HG02852 (cell line): ENCODE measurements at regions not wholly inside any gene's neighbourhood (a gene's known extent, or its start where the extent isn't known, plus 50 kb on each side); places are given as distances from the start of the nearest gene placed in this dataset.
"Not testable (repeated sequence)": the region's sequence is repeated elsewhere in the genome, so short reads cannot be mapped to it uniquely, and the experiment has no call there.

Experiments
- ATAC-seq: cut with Tn5 transposase; IDR thresholded peaks from one replicate; pipeline ENCODE4 v1.9.1; 2021; ENCODE audit warnings: mild to moderate bottlenecking, moderate library complexity; ENCODE audit not compliant: unreplicated experiment

DNA sequence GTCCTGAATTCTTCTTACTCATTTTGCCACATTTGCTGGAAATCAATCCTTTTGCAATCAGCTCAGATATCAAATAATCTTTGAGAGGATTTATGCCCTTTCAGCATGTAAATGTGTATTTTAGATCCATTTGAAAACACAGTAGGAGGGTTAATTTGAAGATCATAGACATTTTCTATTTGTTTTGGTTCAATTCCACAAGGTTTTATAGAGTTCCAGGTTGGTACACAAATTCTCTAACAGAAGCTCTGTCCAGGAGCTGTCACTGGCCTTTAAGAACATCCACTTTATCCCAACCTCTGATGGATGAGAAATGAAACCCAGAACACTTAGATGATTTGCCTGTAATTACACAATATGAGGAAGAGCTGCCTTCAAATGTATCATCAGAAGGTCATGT lies 157.3 kb upstream of the CHAC2 start:
- no peak for ATAC-seq

DNA sequence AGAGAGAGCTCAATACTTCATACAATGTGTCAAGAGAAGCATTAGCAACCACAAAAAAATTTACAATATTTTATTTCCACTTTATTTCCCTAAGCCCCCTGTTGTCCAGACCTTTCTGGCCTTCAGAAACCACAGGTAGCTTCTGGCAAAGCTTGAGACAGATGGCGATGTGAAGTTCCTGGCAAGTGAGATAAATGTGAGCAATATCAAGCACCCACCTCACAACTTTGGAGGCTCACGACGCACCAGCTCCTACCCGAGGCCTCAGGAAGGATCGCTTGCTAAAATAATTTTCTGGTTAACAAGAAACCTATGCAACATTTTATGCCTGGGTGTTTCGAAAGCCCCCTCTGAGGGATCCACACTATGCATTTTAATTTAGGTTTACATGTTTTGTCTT lies 158.1 kb upstream of the CHAC2 start:
- ATAC-seq, result no peak

DNA sequence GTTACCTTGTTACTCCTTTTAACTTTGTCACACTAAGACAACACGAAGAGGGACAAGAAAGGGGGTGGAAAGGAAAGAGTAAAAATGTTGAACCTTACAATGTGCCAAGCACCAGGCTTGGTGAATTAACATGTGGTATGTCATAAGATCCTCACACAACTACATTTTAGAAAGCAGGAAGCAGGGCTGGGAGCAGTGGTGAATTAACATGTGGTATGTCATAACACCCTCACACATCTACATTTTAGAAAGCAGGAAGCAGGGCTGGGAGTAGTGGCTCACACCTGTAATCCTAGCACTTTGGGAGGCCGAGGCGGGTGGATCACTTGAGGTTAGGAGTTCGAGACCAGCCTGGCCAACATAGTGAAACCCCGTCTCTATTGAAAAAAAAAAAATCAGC lies 159.3 kb upstream of the CHAC2 start:
- no peak for ATAC-seq

DNA sequence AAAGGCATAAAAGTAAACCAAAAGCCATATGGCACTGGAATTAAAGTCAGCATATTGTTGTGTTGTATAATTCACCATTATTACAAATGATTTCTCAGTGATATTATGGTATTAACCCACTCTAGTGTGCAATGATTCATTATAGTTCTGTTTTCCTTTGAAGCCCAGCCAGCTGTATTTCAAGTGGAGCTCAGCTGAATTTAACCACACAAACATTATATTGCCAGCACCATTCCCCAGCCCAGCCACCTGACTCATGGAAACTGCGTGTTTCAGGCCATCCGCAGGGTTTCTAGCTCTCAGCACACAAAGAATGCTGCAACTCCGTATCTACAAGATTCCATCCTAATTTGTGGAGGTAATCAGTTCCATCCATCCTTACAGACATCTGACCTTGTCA lies 166.8 kb upstream of the CHAC2 start:
- ATAC-seq, result no peak

GRCh38 chr2:53586733-53587612 lies 180.6 kb upstream of the CHAC2 start:
- not testable (repeated sequence) for ATAC-seq

GRCh38 chr2:53584986-53585385 lies 182.6 kb upstream of the CHAC2 start:
- no peak for ATAC-seq

GRCh38 chr2:53583583-53583982 lies 184.0 kb upstream of the CHAC2 start:
- ATAC-seq, result no peak

DNA sequence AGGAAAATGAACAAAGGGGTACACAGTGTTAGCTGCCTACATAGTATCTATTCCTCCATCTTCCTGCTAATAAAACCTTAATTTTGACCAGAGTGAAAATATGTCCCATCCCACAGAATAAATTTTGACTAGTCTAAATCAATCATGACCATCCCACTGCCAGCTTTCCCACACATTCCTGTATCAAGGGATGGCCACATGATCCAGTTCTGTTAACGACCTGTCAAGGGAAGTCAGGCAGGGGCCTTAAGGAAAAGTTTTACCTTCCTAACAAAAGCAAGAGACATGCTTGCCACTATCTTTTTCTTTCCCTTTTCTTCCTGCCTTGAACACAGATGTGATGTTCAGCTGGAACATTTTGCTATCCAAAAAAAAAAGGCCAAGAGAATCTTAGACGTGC lies 185.0 kb upstream of the CHAC2 start:
- no peak for ATAC-seq

GRCh38 chr2:53576166-53576565 lies 191.4 kb upstream of the CHAC2 start:
- no peak for ATAC-seq

- ATAC-seq, result no peak
Observed at GRCh38 chr2:53575721-53576124, 191.9 kb upstream of the CHAC2 start.

GRCh38 chr2:53572696-53573095 lies 194.9 kb upstream of the CHAC2 start:
- no peak for ATAC-seq

DNA sequence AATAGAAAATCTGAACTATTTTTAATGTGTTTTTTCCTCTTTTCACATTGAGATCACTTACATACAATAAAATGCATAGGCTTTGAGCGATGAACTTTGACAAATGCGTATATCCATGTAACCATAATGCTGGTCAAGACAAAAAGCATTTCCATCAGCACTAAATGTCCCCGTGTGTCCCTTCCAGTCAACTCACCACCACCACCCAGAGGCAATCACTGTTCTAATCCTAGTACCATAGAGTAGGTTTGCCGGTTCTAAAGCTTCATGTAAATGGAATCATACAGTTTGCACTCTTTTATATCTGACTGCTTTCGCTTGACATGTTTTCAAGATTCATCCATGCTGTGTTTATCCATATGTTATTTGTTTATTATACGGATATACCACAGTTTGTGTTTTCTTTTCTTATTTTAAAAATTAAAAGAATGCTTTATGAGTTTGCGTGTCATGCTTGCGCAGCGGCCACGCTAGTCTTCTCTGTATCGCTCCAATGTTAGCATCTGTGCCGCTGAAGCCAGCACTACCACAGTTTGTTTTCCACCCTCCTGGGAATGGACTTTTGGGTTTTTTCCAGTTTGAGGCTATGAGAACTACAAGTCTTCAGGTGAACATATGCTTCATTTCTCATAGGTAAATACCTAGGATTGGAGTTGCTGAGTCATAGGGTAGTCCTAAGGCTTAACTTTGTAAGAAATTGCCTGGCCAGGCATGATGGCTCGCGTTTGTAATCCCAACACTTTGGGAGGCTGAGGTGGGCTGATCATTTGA lies 197.5 kb upstream of the CHAC2 start:
- ATAC-seq, result no peak

GRCh38 chr2:53568469-53568868 lies 199.1 kb upstream of the CHAC2 start:
- no peak for ATAC-seq

DNA sequence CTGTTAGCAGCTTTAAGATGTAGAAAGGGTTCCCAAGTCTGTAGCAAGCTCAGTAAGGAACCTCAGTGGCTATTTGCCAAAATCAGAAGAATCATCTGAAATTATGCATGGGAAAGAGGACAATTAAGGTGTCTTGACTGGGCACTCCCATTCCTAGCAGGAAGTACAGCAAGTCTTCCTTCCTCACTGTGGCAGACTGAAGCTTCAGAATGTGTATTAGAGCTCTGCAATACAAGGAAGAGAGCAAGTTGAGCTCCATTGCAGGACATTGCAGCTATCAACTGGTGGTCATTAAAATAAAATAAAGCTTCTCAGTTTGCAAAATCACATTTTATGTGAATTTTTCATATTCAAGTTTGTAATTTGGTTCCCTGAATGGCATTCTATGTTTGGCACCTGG lies 200.5 kb upstream of the CHAC2 start:
- ATAC-seq, result no peak

- no peak for ATAC-seq
Observed at GRCh38 chr2:53562407-53562806, 205.2 kb upstream of the CHAC2 start.

DNA sequence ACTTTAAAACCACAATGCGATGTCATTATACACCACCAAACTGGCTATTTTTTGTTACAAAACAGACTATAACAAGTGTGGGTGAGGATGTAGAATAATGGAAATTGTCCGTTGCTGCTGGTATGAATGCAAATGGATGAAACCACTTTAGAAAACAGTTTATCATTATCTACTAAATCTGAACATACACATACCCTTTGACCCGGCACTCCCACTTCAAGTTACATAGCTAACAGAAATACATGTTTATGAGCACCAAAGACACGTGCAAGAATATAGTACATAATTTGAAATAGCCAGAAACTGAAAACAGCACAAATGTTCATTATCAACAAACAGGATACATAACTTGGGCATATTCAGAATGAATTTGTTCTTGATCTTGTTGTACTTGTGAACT lies 206.4 kb upstream of the CHAC2 start:
- ATAC-seq, result no peak

GRCh38 chr2:53559302-53559966 lies 208.2 kb upstream of the CHAC2 start:
- no peak for ATAC-seq

GRCh38 chr2:53558867-53559266 lies 208.7 kb upstream of the CHAC2 start:
- ATAC-seq, result no peak

- ATAC-seq, result no peak
Observed at GRCh38 chr2:53549497-53549896, 218.1 kb upstream of the CHAC2 start.

- no peak for ATAC-seq
Observed at GRCh38 chr2:53545604-53546003, 222.0 kb upstream of the CHAC2 start.

GRCh38 chr2:53544871-53545558 lies 222.6 kb upstream of the CHAC2 start:
- no peak for ATAC-seq
